H9 (cell line): ENCODE measurements at regions not wholly inside any gene's neighbourhood (a gene's known extent, or its start where the extent isn't known, plus 50 kb on each side); places are given as distances from the start of the nearest gene placed in this dataset.

Source experiments
- DNase-seq: peaks from one replicate; pipeline ENCODE4 v3.0.0-alpha.2; 2017
- H2AFZ ChIP-seq: one replicate; pipeline ENCODE4 v1.6.1; 2013; ENCODE audit warnings: mild to moderate bottlenecking, low read length, control low read depth, moderate library complexity
- H2AK5ac ChIP-seq: 2 replicates; pipeline ENCODE4 v1.6.1; 2013; ENCODE audit warnings: low read length, control low read depth, mixed read lengths; ENCODE audit not compliant: insufficient read length
- H2BK120ac ChIP-seq: one replicate; pipeline ENCODE4 v1.6.1; 2013; ENCODE audit warnings: low read depth, mild to moderate bottlenecking, low read length, control low read depth, inconsistent platforms; ENCODE audit not compliant: poor library complexity, severe bottlenecking
- H2BK12ac ChIP-seq: 2 replicates; pipeline ENCODE4 v1.6.1; 2013; ENCODE audit warnings: low read length, control low read depth, mixed read lengths, low read depth; ENCODE audit not compliant: insufficient read length
- H2BK15ac ChIP-seq: 2 replicates; pipeline ENCODE4 v1.6.1; 2013; ENCODE audit warnings: low read depth, low read length, control low read depth
- H2BK20ac ChIP-seq: one replicate; pipeline ENCODE4 v1.6.1; 2013; ENCODE audit warnings: low read depth, mild to moderate bottlenecking, low read length, control low read depth, inconsistent platforms; ENCODE audit not compliant: poor library complexity, severe bottlenecking
- H2BK5ac ChIP-seq: 2 replicates; pipeline ENCODE4 v1.6.1; 2013; ENCODE audit warnings: low read length, control low read depth, mixed read lengths; ENCODE audit not compliant: insufficient read length
- H3K14ac ChIP-seq: 2 replicates; pipeline ENCODE4 v1.6.1; 2013; ENCODE audit warnings: low read length, control low read depth; ENCODE audit not compliant: insufficient read depth
- H3K18ac ChIP-seq: 2 replicates; pipeline ENCODE4 v1.6.1; 2013; ENCODE audit warnings: low read depth, mild to moderate bottlenecking, mixed read lengths, low read length, control low read depth; ENCODE audit not compliant: insufficient read length
- H3K23ac ChIP-seq: 2 replicates; pipeline ENCODE4 v1.6.1; 2013; ENCODE audit warnings: low read length, control low read depth, mixed read lengths, low read depth; ENCODE audit not compliant: insufficient read length
- H3K23me2 ChIP-seq: 2 replicates; pipeline ENCODE4 v1.6.1; 2013; ENCODE audit warnings: low read depth, mild to moderate bottlenecking, mixed read lengths, low read length, control low read depth; ENCODE audit not compliant: insufficient read length, poor library complexity, severe bottlenecking
- H3K27ac ChIP-seq: 2 replicates; pipeline ENCODE4 v1.5.1; 2013; ENCODE audit warnings: low read length, control low read depth, mixed read lengths, low read depth; ENCODE audit not compliant: insufficient read length
- H3K27me3 ChIP-seq: 2 replicates; pipeline ENCODE4 v1.6.1; 2013; ENCODE audit warnings: low read length, control low read depth, inconsistent platforms; ENCODE audit not compliant: insufficient read depth
- H3K4ac ChIP-seq: 2 replicates; pipeline ENCODE4 v1.6.1; 2013; ENCODE audit warnings: low read depth, mild to moderate bottlenecking, control low read depth, inconsistent platforms, low read length, moderate library complexity
- H3K4me1 ChIP-seq: 2 replicates; pipeline ENCODE4 v1.6.1; 2013; ENCODE audit warnings: low read length, control low read depth, inconsistent platforms; ENCODE audit not compliant: insufficient read depth
- H3K4me2 ChIP-seq: 2 replicates; pipeline ENCODE4 v1.6.1; 2013; ENCODE audit warnings: low read length, control low read depth, mixed read lengths; ENCODE audit not compliant: insufficient read length, insufficient read depth
- H3K56ac ChIP-seq: 2 replicates; pipeline ENCODE4 v1.6.1; 2013; ENCODE audit warnings: low read depth, mild to moderate bottlenecking, mixed read lengths, low read length, control low read depth; ENCODE audit not compliant: insufficient read length
- H3K79me1 ChIP-seq: 2 replicates; pipeline ENCODE4 v1.6.1; 2013; ENCODE audit warnings: low read depth, mild to moderate bottlenecking, moderate library complexity, low read length, control low read depth, inconsistent platforms; ENCODE audit not compliant: insufficient read depth, poor library complexity, severe bottlenecking
- H3K79me2 ChIP-seq: 2 replicates; pipeline ENCODE4 v1.6.1; 2013; ENCODE audit warnings: low read length, control low read depth, inconsistent platforms; ENCODE audit not compliant: insufficient read depth
- H3K9ac ChIP-seq: 2 replicates; pipeline ENCODE4 v1.6.1; 2013; ENCODE audit warnings: low read length, control low read depth, mixed read lengths; ENCODE audit not compliant: insufficient read length; ENCODE audit errors: extremely low read depth
- H3K9me3 ChIP-seq: one replicate; pipeline ENCODE4 v1.6.1; 2013; ENCODE audit warnings: low read depth, low read length, inconsistent platforms; ENCODE audit not compliant: control insufficient read depth
- H3T11ph ChIP-seq: one replicate; pipeline ENCODE4 v1.6.1; 2013; ENCODE audit warnings: mild to moderate bottlenecking, low read length, control low read depth, inconsistent platforms
- H4K20me1 ChIP-seq: one replicate; pipeline ENCODE4 v1.6.1; 2013; ENCODE audit not compliant: control insufficient read depth, insufficient read length, insufficient read depth
- H4K5ac ChIP-seq: 2 replicates; pipeline ENCODE4 v1.6.1; 2013; ENCODE audit warnings: low read depth, mild to moderate bottlenecking, mixed read lengths, low read length, control low read depth; ENCODE audit not compliant: insufficient read length
- H4K8ac ChIP-seq: replicated peaks from 2 replicates; pipeline ENCODE4 v1.6.1; 2013; ENCODE audit warnings: low read length, control low read depth, mixed read lengths, low read depth; ENCODE audit not compliant: insufficient read length
- H4K91ac ChIP-seq: 2 replicates; pipeline ENCODE4 v1.6.1; 2013; ENCODE audit warnings: low read depth, mild to moderate bottlenecking, moderate library complexity, mixed read lengths, low read length, control low read depth; ENCODE audit not compliant: insufficient read length
- H3K27ac Mint-ChIP-seq, 3 experiments: 2 replicates in 2 of 3; 3 replicates in 1 of 3; pipeline ENCODE4 v1.8.0; 2020 to 2021; ENCODE audit warnings: mixed read lengths in 3 of 3, mild to moderate bottlenecking in 1 of 3, moderate library complexity in 1 of 3
- H3K27me3 Mint-ChIP-seq: 2 replicates; pipeline ENCODE4 v1.8.0; 2021; ENCODE audit warnings: low read depth, mild to moderate bottlenecking, moderate library complexity, mixed read lengths
- H3K36me3 Mint-ChIP-seq, 3 experiments: 2 replicates in 2 of 3; 3 replicates in 1 of 3; pipeline ENCODE4 v1.8.0; 2020 to 2021; ENCODE audit warnings: low read depth in 3 of 3, mixed read lengths in 3 of 3; ENCODE audit not compliant: insufficient read depth in 1 of 3
- H3K4me1 Mint-ChIP-seq, 2 experiments: 2 replicates each; pipeline ENCODE4 v1.8.0; 2020; ENCODE audit warnings: mixed read lengths in 2 of 2
- H3K4me3 Mint-ChIP-seq, 2 experiments: 2 replicates in 1 of 2; 3 replicates in 1 of 2; pipeline ENCODE4 v1.8.0; 2020 to 2021; ENCODE audit warnings: mild to moderate bottlenecking in 2 of 2, mixed read lengths in 2 of 2, moderate library complexity in 1 of 2
- H3K9me3 Mint-ChIP-seq, 2 experiments: 2 replicates in 1 of 2; 3 replicates in 1 of 2; pipeline ENCODE4 v1.8.0; 2020; ENCODE audit warnings: mild to moderate bottlenecking in 2 of 2, mixed read lengths in 2 of 2, moderate library complexity in 1 of 2
- WGBS: extraction: QIAGEN DNeasy Blood & Tissue Kit; methylation state at CpG from one replicate; pipeline ENCODE4 v1.1.7; 2013; ENCODE audit warnings: missing lambda C conversion rate, low lambda C conversion rate, mixed read lengths; ENCODE audit not compliant: insufficient read length; ENCODE audit errors: extremely low coverage; 5-methylcytosine and 5-hydroxymethylcytosine counted together
- TF ChIP-seq, protein P1 (sequence below): fragments of 200-600 bp; sonication (generic); conservative IDR thresholded peaks from 3 replicates; pipeline ENCODE4 v1.8.0; 2021; ENCODE audit warnings: antibody characterized with exemption, mild to moderate bottlenecking

DNA sequence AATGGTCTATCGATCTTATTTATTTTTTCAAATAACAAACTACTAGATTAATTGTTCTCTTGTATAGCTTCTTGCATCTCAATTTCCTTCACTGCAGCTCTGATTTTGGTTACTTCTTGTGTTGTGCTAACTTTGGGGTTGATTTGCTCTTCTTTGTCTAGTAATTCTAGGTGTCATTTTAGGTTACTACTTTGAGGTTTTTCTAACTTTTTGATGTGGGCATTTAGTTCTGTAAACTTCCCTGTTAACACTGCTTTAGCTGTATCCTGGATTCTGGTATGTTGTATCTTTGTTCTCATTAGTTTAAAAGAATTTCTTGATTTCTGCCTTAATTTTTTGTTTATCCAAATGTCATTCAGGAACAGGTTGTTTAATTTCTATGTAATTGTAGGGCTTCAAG lies 1188.0 kb downstream of the DNAJB9 start:
- Mint-ChIP-seq H3K36me3 (no peaks in the 10 kb centered on the region), H3K4me3 (no peak overlapping the region), H3K9me3 (peaks cover 0 to 2% of the 10 kb centered on the region in 2 experiments; a peak in 2 of 5 replicates), H3K27me3 (no peaks in the 10 kb centered on the region), H3K4me1 (no peaks in the 10 kb centered on the region; a peak in 1 of 4 replicates), H3K27ac (no peak overlapping the region)
- Histone ChIP-seq H2BK120ac (no peak overlapping the region), H3K9me3 (no peaks in the 10 kb centered on the region), H2BK12ac (no peak overlapping the region), H3K18ac (no peak overlapping the region), H3K4me1 (no peaks in the 10 kb centered on the region), H3K79me2 (no peaks in the 10 kb centered on the region), H3T11ph (no peak overlapping the region), H4K91ac (no peak overlapping the region), H3K27ac (no peak overlapping the region), H2BK5ac (no peak overlapping the region), H4K20me1 (no peaks in the 10 kb centered on the region), H2BK15ac (no peak overlapping the region), H2BK20ac (no peak overlapping the region), H2AFZ (no peak overlapping the region), H3K4ac (no peak overlapping the region), H3K23me2 (no peaks in the 10 kb centered on the region), H3K4me2 (no peak overlapping the region), H3K23ac (no peak overlapping the region), H3K79me1 (no peaks in the 10 kb centered on the region), H4K5ac (no peak overlapping the region), H3K27me3 (no peaks in the 10 kb centered on the region), H3K14ac (no peak overlapping the region), H3K9ac (no peak overlapping the region), H2AK5ac (no peak overlapping the region), H4K8ac (no peak overlapping the region), H3K56ac (no peak overlapping the region)
- DNase-seq = no peak
- no CpG with 5 or more reads among the region's 1 CpG for WGBS
- TF ChIP-seq, protein P1, sequence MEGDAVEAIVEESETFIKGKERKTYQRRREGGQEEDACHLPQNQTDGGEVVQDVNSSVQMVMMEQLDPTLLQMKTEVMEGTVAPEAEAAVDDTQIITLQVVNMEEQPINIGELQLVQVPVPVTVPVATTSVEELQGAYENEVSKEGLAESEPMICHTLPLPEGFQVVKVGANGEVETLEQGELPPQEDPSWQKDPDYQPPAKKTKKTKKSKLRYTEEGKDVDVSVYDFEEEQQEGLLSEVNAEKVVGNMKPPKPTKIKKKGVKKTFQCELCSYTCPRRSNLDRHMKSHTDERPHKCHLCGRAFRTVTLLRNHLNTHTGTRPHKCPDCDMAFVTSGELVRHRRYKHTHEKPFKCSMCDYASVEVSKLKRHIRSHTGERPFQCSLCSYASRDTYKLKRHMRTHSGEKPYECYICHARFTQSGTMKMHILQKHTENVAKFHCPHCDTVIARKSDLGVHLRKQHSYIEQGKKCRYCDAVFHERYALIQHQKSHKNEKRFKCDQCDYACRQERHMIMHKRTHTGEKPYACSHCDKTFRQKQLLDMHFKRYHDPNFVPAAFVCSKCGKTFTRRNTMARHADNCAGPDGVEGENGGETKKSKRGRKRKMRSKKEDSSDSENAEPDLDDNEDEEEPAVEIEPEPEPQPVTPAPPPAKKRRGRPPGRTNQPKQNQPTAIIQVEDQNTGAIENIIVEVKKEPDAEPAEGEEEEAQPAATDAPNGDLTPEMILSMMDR = no peak
